ENCODE measurements at regions not wholly inside any gene's neighbourhood (a gene's known extent, or its start where the extent isn't known, plus 50 kb on each side); places are given as distances from the start of the nearest gene placed in this dataset.

GRCh38 chr12:62190689-62191490 lies 69.3 kb upstream of the USP15 start:
- CTCF ChIA-PET: interaction anchor here (1.0 to 1.3 kb wide), 3 partner anchors 9 to 27 kb away, joined by 3 to 4 read pairs (median 3); no protein-coding TSS in a partner anchor
- H3K4me1 ChIP-seq (ENCODE audit: control extremely low read depth in 1 of 4, control insufficient read depth in 4 of 4, insufficient read depth in 4 of 4, low read length in 3 of 4): peaks cover 2 to 36% (median 17%) of the 10 kb centered on the region in 4 experiments
- peaks cover 0 to 7% (median 0%) of the 10 kb centered on the region in 5 experiments for H3K27me3 ChIP-seq (replicated peaks in 2 of 5; ENCODE audit: control insufficient read depth in 4 of 5, insufficient read depth in 5 of 5, low read length in 4 of 5)
- POLR2A ChIA-PET: no interaction called here
- peak overlapping the region; percentile 57 to 98 (median 90) for H3K4me3 ChIP-seq (ENCODE audit: control insufficient read depth in 1 of 7, extremely low read depth in 1 of 7, insufficient read depth in 4 of 7, low read depth in 2 of 7, low read length in 6 of 7)
- DNase-seq: peak in 2 of 3 donors; percentile 61 to 77
- H3K36me3 ChIP-seq (ENCODE audit: control insufficient read depth in 4 of 4, insufficient read depth in 4 of 4, low read length in 3 of 4): no peaks in the 10 kb centered on the region
- peak overlapping the region; percentile 29 to 69 for H3K27ac ChIP-seq (ENCODE audit: insufficient read depth in 1 of 2, low read depth in 1 of 2, low read length in 2 of 2, poor library complexity in 1 of 2, severe bottlenecking in 2 of 2)
- H3K9me3 ChIP-seq (ENCODE audit: control extremely low read depth in 1 of 5, control insufficient read depth in 4 of 5, insufficient read depth in 2 of 5, low read depth in 1 of 5, low read length in 4 of 5): no peaks in the 10 kb centered on the region
- 0% methylated on average over 45 of the region's 61 CpGs for WGBS (ENCODE audit: insufficient coverage)

GRCh38 chr12:62191491-62192179 lies 68.6 kb upstream of the USP15 start:
- 0% methylated on average over 40 of the region's 41 CpGs for WGBS (ENCODE audit: insufficient coverage)
- CTCF ChIA-PET: interaction anchor here (0.7 to 1.8 kb wide), 8 partner anchors 9 to 244 kb away, joined by 3 to 5 read pairs (median 3); no protein-coding TSS in a partner anchor
- Histone ChIP-seq H3K9me3 (ENCODE audit: control extremely low read depth in 1 of 5, control insufficient read depth in 4 of 5, insufficient read depth in 2 of 5, low read depth in 1 of 5, low read length in 4 of 5) (no peaks in the 10 kb centered on the region), H3K27me3 (replicated peaks in 2 of 5; ENCODE audit: control insufficient read depth in 4 of 5, insufficient read depth in 5 of 5, low read length in 4 of 5) (peaks cover 0 to 7% (median 0%) of the 10 kb centered on the region in 5 experiments), H3K36me3 (ENCODE audit: control insufficient read depth in 4 of 4, insufficient read depth in 4 of 4, low read length in 3 of 4) (no peaks in the 10 kb centered on the region), H3K27ac (ENCODE audit: insufficient read depth in 1 of 2, low read depth in 1 of 2, low read length in 2 of 2, poor library complexity in 1 of 2, severe bottlenecking in 2 of 2) (peak overlapping the region in 1 of 2 experiments; percentile 65), H3K4me3 (ENCODE audit: control insufficient read depth in 1 of 7, extremely low read depth in 1 of 7, insufficient read depth in 4 of 7, low read depth in 2 of 7, low read length in 6 of 7) (peak overlapping the region; percentile 57 to 98 (median 90)), H3K4me1 (ENCODE audit: control extremely low read depth in 1 of 4, control insufficient read depth in 4 of 4, insufficient read depth in 4 of 4, low read length in 3 of 4) (peaks cover 2 to 36% (median 17%) of the 10 kb centered on the region in 4 experiments)
- POLR2A ChIA-PET: no interaction called here
- peak; percentile 36 to 72 (median 58) for DNase-seq

- POLR2A ChIA-PET: no interaction called here
- H3K4me3 ChIP-seq (ENCODE audit: control insufficient read depth in 1 of 7, extremely low read depth in 1 of 7, insufficient read depth in 4 of 7, low read depth in 2 of 7, low read length in 6 of 7): peak overlapping the region; percentile 57 to 98 (median 90)
- H3K27me3 ChIP-seq (replicated peaks in 2 of 5; ENCODE audit: control insufficient read depth in 4 of 5, insufficient read depth in 5 of 5, low read length in 4 of 5): peaks cover 0 to 7% (median 0%) of the 10 kb centered on the region in 5 experiments
- H3K36me3 ChIP-seq (ENCODE audit: control insufficient read depth in 4 of 4, insufficient read depth in 4 of 4, low read length in 3 of 4): no peaks in the 10 kb centered on the region
- peaks cover 2 to 36% (median 17%) of the 10 kb centered on the region in 4 experiments for H3K4me1 ChIP-seq (ENCODE audit: control extremely low read depth in 1 of 4, control insufficient read depth in 4 of 4, insufficient read depth in 4 of 4, low read length in 3 of 4)
- peak; percentile 90 to 95 (median 94) for DNase-seq
- H3K27ac ChIP-seq (ENCODE audit: insufficient read depth in 1 of 2, low read depth in 1 of 2, low read length in 2 of 2, poor library complexity in 1 of 2, severe bottlenecking in 2 of 2): peak overlapping the region; percentile 35 to 65
- H3K9me3 ChIP-seq (ENCODE audit: control extremely low read depth in 1 of 5, control insufficient read depth in 4 of 5, insufficient read depth in 2 of 5, low read depth in 1 of 5, low read length in 4 of 5): no peaks in the 10 kb centered on the region
- CTCF ChIA-PET: interaction anchor here (0.7 to 1.8 kb wide), 14 partner anchors 8 to 706 kb away, joined by 3 to 7 read pairs (median 3); no protein-coding TSS in a partner anchor
- WGBS (ENCODE audit: insufficient coverage): 0% methylated on average over 22 of the region's 34 CpGs
Measured at GRCh38 chr12:62192180-62192902, 67.9 kb upstream of the USP15 start.

- DNase-seq: no peak
- ChIA-PET CTCF (interaction anchor here (0.8 to 1.8 kb wide), 13 partner anchors 10 to 707 kb away, joined by 3 to 10 read pairs (median 3); no protein-coding TSS in a partner anchor), POLR2A (no interaction called here)
- H3K4me1 ChIP-seq (ENCODE audit: control extremely low read depth in 1 of 4, control insufficient read depth in 4 of 4, insufficient read depth in 4 of 4, low read length in 3 of 4): peaks cover 2 to 35% (median 17%) of the 10 kb centered on the region in 4 experiments
- WGBS (ENCODE audit: insufficient coverage): 33% methylated on average over 6 of the region's 7 CpGs
- H3K27ac ChIP-seq (ENCODE audit: insufficient read depth in 1 of 2, low read depth in 1 of 2, low read length in 2 of 2, poor library complexity in 1 of 2, severe bottlenecking in 2 of 2): no peak overlapping the region
- peak overlapping the region in 4 of 7 experiments; percentile 57 to 97 (median 88) for H3K4me3 ChIP-seq (ENCODE audit: control insufficient read depth in 1 of 7, extremely low read depth in 1 of 7, insufficient read depth in 4 of 7, low read depth in 2 of 7, low read length in 6 of 7)
- H3K27me3 ChIP-seq (replicated peaks in 2 of 5; ENCODE audit: control insufficient read depth in 4 of 5, insufficient read depth in 5 of 5, low read length in 4 of 5): peaks cover 0 to 7% (median 0%) of the 10 kb centered on the region in 5 experiments
- H3K9me3 ChIP-seq (ENCODE audit: control extremely low read depth in 1 of 5, control insufficient read depth in 4 of 5, insufficient read depth in 2 of 5, low read depth in 1 of 5, low read length in 4 of 5): peaks cover 0 to 3% (median 0%) of the 10 kb centered on the region in 5 experiments
- no peaks in the 10 kb centered on the region for H3K36me3 ChIP-seq (ENCODE audit: control insufficient read depth in 4 of 4, insufficient read depth in 4 of 4, low read length in 3 of 4)
Measured at GRCh38 chr12:62192903-62193250, 67.3 kb upstream of the USP15 start.

GRCh38 chr12:62194031-62194430 lies 66.2 kb upstream of the USP15 start:
- Histone ChIP-seq H3K4me3 (ENCODE audit: control insufficient read depth in 1 of 7, extremely low read depth in 1 of 7, insufficient read depth in 4 of 7, low read depth in 2 of 7, low read length in 6 of 7) (no peak overlapping the region), H3K27me3 (replicated peaks in 2 of 5; ENCODE audit: control insufficient read depth in 4 of 5, insufficient read depth in 5 of 5, low read length in 4 of 5) (peaks cover 0 to 7% (median 0%) of the 10 kb centered on the region in 5 experiments), H3K9me3 (ENCODE audit: control extremely low read depth in 1 of 5, control insufficient read depth in 4 of 5, insufficient read depth in 2 of 5, low read depth in 1 of 5, low read length in 4 of 5) (peaks cover 0 to 6% (median 0%) of the 10 kb centered on the region in 5 experiments), H3K4me1 (ENCODE audit: control extremely low read depth in 1 of 4, control insufficient read depth in 4 of 4, insufficient read depth in 4 of 4, low read length in 3 of 4) (peaks cover 2 to 26% (median 17%) of the 10 kb centered on the region in 4 experiments), H3K36me3 (ENCODE audit: control insufficient read depth in 4 of 4, insufficient read depth in 4 of 4, low read length in 3 of 4) (no peaks in the 10 kb centered on the region), H3K27ac (ENCODE audit: insufficient read depth in 1 of 2, low read depth in 1 of 2, low read length in 2 of 2, poor library complexity in 1 of 2, severe bottlenecking in 2 of 2) (no peak overlapping the region)
- ChIA-PET CTCF (interaction anchor here (1.1 to 1.8 kb wide), 6 partner anchors 15 to 199 kb away, joined by 3 to 7 read pairs (median 4); no protein-coding TSS in a partner anchor), POLR2A (no interaction called here)
- no CpG with 5 or more reads among the region's 1 CpG for whole genome bisulfite sequencing (ENCODE audit: insufficient coverage)
- no peak for DNase-seq

- Histone ChIP-seq H3K27me3 (replicated peaks in 2 of 5; ENCODE audit: control insufficient read depth in 4 of 5, insufficient read depth in 5 of 5, low read length in 4 of 5) (peaks cover 0 to 7% (median 0%) of the 10 kb centered on the region in 5 experiments), H3K36me3 (ENCODE audit: control insufficient read depth in 4 of 4, insufficient read depth in 4 of 4, low read length in 3 of 4) (no peaks in the 10 kb centered on the region), H3K4me1 (ENCODE audit: control extremely low read depth in 1 of 4, control insufficient read depth in 4 of 4, insufficient read depth in 4 of 4, low read length in 3 of 4) (peaks cover 2 to 23% (median 16%) of the 10 kb centered on the region in 4 experiments), H3K9me3 (ENCODE audit: control extremely low read depth in 1 of 5, control insufficient read depth in 4 of 5, insufficient read depth in 2 of 5, low read depth in 1 of 5, low read length in 4 of 5) (peaks cover 0 to 6% (median 0%) of the 10 kb centered on the region in 5 experiments), H3K4me3 (ENCODE audit: control insufficient read depth in 1 of 7, extremely low read depth in 1 of 7, insufficient read depth in 4 of 7, low read depth in 2 of 7, low read length in 6 of 7) (no peak overlapping the region), H3K27ac (ENCODE audit: insufficient read depth in 1 of 2, low read depth in 1 of 2, low read length in 2 of 2, poor library complexity in 1 of 2, severe bottlenecking in 2 of 2) (no peak overlapping the region)
- no peak for DNase-seq
- CTCF ChIA-PET: no interaction called here
- POLR2A ChIA-PET: no interaction called here
Measured at GRCh38 chr12:62194616-62195015, 65.6 kb upstream of the USP15 start.

All from common myeloid progenitor, CD34-positive (primary cell).